ENCODE measurements at regions not wholly inside any gene's neighbourhood (a gene's known extent, or its start where the extent isn't known, plus 50 kb on each side); places are given as distances from the start of the nearest gene placed in this dataset.

GRCh38 chr10:10294184-10294880, 723.3 kb upstream of the CELF2 start:
- H3K9me2 ChIP-seq (ENCODE audit: insufficient read depth): no peaks in the 10 kb centered on the region
- CTCF ChIA-PET: no interaction called here

GRCh38 chr10:10294881-10295529, 722.7 kb upstream of the CELF2 start:
- no peak overlapping the region for H3K4me3 ChIP-seq
- TF ChIP-seq EZH2 (IDR thresholded peaks at IDR 0.05; ENCODE audit: low read depth) (no peak), CTCF (conservative IDR thresholded peaks at IDR 0.05) (no peak)
- no peak overlapping the region for H3K4me2 ChIP-seq
- no peaks in the 10 kb centered on the region for H3K36me3 ChIP-seq (ENCODE audit: low read depth)
- no peaks in the 10 kb centered on the region for H3F3A ChIP-seq (ENCODE audit: insufficient read depth, low read depth)
- no peak overlapping the region for H2AFZ ChIP-seq
- POLR2A ChIA-PET (ENCODE audit: unreplicated experiment): no interaction called here
- no peak for DNase-seq
- intact Hi-C loops (cut with micrococcal nuclease; ENCODE audit: unreplicated experiment): no loop called here
- H3K27ac ChIP-seq: no peak overlapping the region
- no peaks in the 10 kb centered on the region for H4K20me1 ChIP-seq (ENCODE audit: insufficient read depth)
- no peaks in the 10 kb centered on the region for H3K9me3 ChIP-seq (ENCODE audit: insufficient read depth, low read depth)
- peaks cover 10% of the 10 kb centered on the region; the same call in 1 of the 2 replicates for H3K27me3 ChIP-seq (ENCODE audit: insufficient read depth, low read depth)
- no peaks in the 10 kb centered on the region for H3K79me2 ChIP-seq (ENCODE audit: low read depth)
- no peaks in the 10 kb centered on the region for H3K9me2 ChIP-seq (ENCODE audit: insufficient read depth)
- CTCF ChIA-PET: no interaction called here
- no TSS peak for BruUV-seq (replicated peaks)
- H3K4me1 ChIP-seq (replicated peaks; ENCODE audit: insufficient read depth): no peaks in the 10 kb centered on the region

More at GRCh38 chr10:10294184-10294880, 723.3 kb upstream of the CELF2 start:
- no peak for DNase-seq
- no peaks in the 10 kb centered on the region for H3K36me3 ChIP-seq (ENCODE audit: low read depth)
- no peaks in the 10 kb centered on the region for H3F3A ChIP-seq (ENCODE audit: insufficient read depth, low read depth)
- no peaks in the 10 kb centered on the region for H4K20me1 ChIP-seq (ENCODE audit: insufficient read depth)
- intact Hi-C loops (cut with micrococcal nuclease; ENCODE audit: unreplicated experiment): no loop called here
- H3K79me2 ChIP-seq (ENCODE audit: low read depth): no peaks in the 10 kb centered on the region
- BruUV-seq (replicated peaks): no TSS peak
- H2AFZ ChIP-seq: no peak overlapping the region
- H3K9me3 ChIP-seq (ENCODE audit: insufficient read depth, low read depth): no peaks in the 10 kb centered on the region
- H3K4me3 ChIP-seq: no peak overlapping the region
- TF ChIP-seq EZH2 (IDR thresholded peaks at IDR 0.05; ENCODE audit: low read depth) (no peak), CTCF (conservative IDR thresholded peaks at IDR 0.05) (no peak)
- H3K4me1 ChIP-seq (replicated peaks; ENCODE audit: insufficient read depth): no peaks in the 10 kb centered on the region
- POLR2A ChIA-PET (ENCODE audit: unreplicated experiment): no interaction called here
- H3K27me3 ChIP-seq (ENCODE audit: insufficient read depth, low read depth): peaks cover 10% of the 10 kb centered on the region; the same call in 1 of the 2 replicates
- H3K4me2 ChIP-seq: no peak overlapping the region
- no peak overlapping the region for H3K27ac ChIP-seq

- Histone ChIP-seq H3K4me1 (replicated peaks; ENCODE audit: insufficient read depth) (no peaks in the 10 kb centered on the region), H2AFZ (no peak overlapping the region), H3K9me2 (ENCODE audit: insufficient read depth) (no peaks in the 10 kb centered on the region), H3K27me3 (ENCODE audit: insufficient read depth, low read depth) (peaks cover 10% of the 10 kb centered on the region; the same call in 1 of the 2 replicates), H3K4me3 (no peak overlapping the region), H4K20me1 (ENCODE audit: insufficient read depth) (no peaks in the 10 kb centered on the region), H3K27ac (no peak overlapping the region), H3K79me2 (ENCODE audit: low read depth) (no peaks in the 10 kb centered on the region), H3K9me3 (ENCODE audit: insufficient read depth, low read depth) (no peaks in the 10 kb centered on the region), H3K4me2 (no peak overlapping the region), H3K36me3 (ENCODE audit: low read depth) (no peaks in the 10 kb centered on the region), H3F3A (ENCODE audit: insufficient read depth, low read depth) (no peaks in the 10 kb centered on the region)
- DNase-seq: no peak
- TF ChIP-seq EZH2 (IDR thresholded peaks at IDR 0.05; ENCODE audit: low read depth): no peak
- TF ChIP-seq CTCF (conservative IDR thresholded peaks at IDR 0.05): no peak
- ChIA-PET POLR2A (ENCODE audit: unreplicated experiment) (no interaction called here), CTCF (interaction anchor here (0.6 kb wide), 1 partner anchor 740 kb away, joined by 6 read pairs; no protein-coding TSS in a partner anchor)
- BruUV-seq (replicated peaks): no TSS peak
- intact Hi-C loops (cut with micrococcal nuclease; ENCODE audit: unreplicated experiment): no loop called here
These were observed 722.1 kb upstream of the CELF2 start for GRCh38 chr10:10295537-10295936.
